Breast epithelium (tissue), 3 donors: ENCODE measurements at regions not wholly inside any gene's neighbourhood (a gene's known extent, or its start where the extent isn't known, plus 50 kb on each side); places are given as distances from the start of the nearest gene placed in this dataset.

Source experiments
- CTCF ChIP-seq, 3 donors: fragments of 450-650 bp; IDR thresholded peaks; one replicate each; pipeline ENCODE4 v1.5.1; 2016 to 2017; ENCODE audit warnings: antibody characterized with exemption in 3 of 3, mild to moderate bottlenecking in 3 of 3, moderate library complexity in 3 of 3
- POLR2AphosphoS5 ChIP-seq, 3 donors: sonication (generic); formaldehyde crosslinking; IDR thresholded peaks; one replicate each; pipeline ENCODE4 v1.6.1; 2017; ENCODE audit warnings: antibody characterized with exemption in 3 of 3

- TF ChIP-seq CTCF (IDR thresholded peaks at IDR 0.05), result no peak
- TF ChIP-seq POLR2AphosphoS5 (IDR thresholded peaks at IDR 0.05), result no peak
Observed at GRCh38 chr1:56317722-56318121, 261.6 kb downstream of the PLPP3 start.
